Stimulated activated CD4-positive, alpha-beta T cell treated with anti-CD3 and anti-CD28 coated beads, Interleukin-12 subunit alpha, Interleukin-12 subunit beta, amount 100 ng/mL, for 4 hours (primary cell): ENCODE measurements at regions not wholly inside any gene's neighbourhood (a gene's known extent, or its start where the extent isn't known, plus 50 kb on each side); places are given as distances from the start of the nearest gene placed in this dataset.
"Not testable (repeated sequence)": the region's sequence is repeated elsewhere in the genome, so short reads cannot be mapped to it uniquely, and the experiment has no call there.

Source experiments
- DNase-seq: peaks from one replicate; pipeline ENCODE4 v3.0.0-alpha.2; 2020

- no peak for DNase-seq
These were observed 193.7 kb downstream of the TTC39B start for GRCh38 chr9:15113288-15113687.

GRCh38 chr9:15111071-15111470 is 195.9 kb downstream of the TTC39B start:
- DNase-seq: no peak

GRCh38 chr9:15104826-15105420 is 194.7 kb upstream of the FREM1 start:
- peak; percentile 6 for DNase-seq

- no peak for DNase-seq
These were observed 193.1 kb upstream of the FREM1 start for GRCh38 chr9:15103290-15103689.

GRCh38 chr9:15101095-15101494 is 190.9 kb upstream of the FREM1 start:
- no peak for DNase-seq

- DNase-seq: no peak
These were observed 190.3 kb upstream of the FREM1 start for GRCh38 chr9:15100571-15100970.

- no peak for DNase-seq
These were observed 186.7 kb upstream of the FREM1 start for GRCh38 chr9:15096972-15097371.

GRCh38 chr9:15086778-15087324 is 176.6 kb upstream of the FREM1 start:
- DNase-seq: no peak

- DNase-seq: no peak
These were observed 176.0 kb upstream of the FREM1 start for GRCh38 chr9:15086156-15086763.

- no peak for DNase-seq
These were observed 171.0 kb upstream of the FREM1 start for GRCh38 chr9:15081021-15081753.

GRCh38 chr9:15080401-15080800 is 170.2 kb upstream of the FREM1 start:
- DNase-seq: no peak

GRCh38 chr9:15079989-15080388 is 169.8 kb upstream of the FREM1 start:
- no peak for DNase-seq

GRCh38 chr9:15077946-15078729 is 167.9 kb upstream of the FREM1 start:
- no peak for DNase-seq

GRCh38 chr9:15073620-15074019 is 163.4 kb upstream of the FREM1 start:
- DNase-seq: no peak

- no peak for DNase-seq
These were observed 160.5 kb upstream of the FREM1 start for GRCh38 chr9:15070716-15071115.

- no peak for DNase-seq
These were observed 158.9 kb upstream of the FREM1 start for GRCh38 chr9:15069106-15069505.

- DNase-seq: no peak
These were observed 158.0 kb upstream of the FREM1 start for GRCh38 chr9:15068261-15068660.

- no peak for DNase-seq
These were observed 148.8 kb upstream of the FREM1 start for GRCh38 chr9:15059003-15059402.

GRCh38 chr9:15058236-15058635 is 148.0 kb upstream of the FREM1 start:
- DNase-seq: no peak

GRCh38 chr9:15055284-15055683 is 145.1 kb upstream of the FREM1 start:
- DNase-seq: not testable (repeated sequence)

GRCh38 chr9:15048772-15049171 is 138.5 kb upstream of the FREM1 start:
- no peak for DNase-seq

- DNase-seq: no peak
These were observed 136.9 kb upstream of the FREM1 start for GRCh38 chr9:15047028-15047551.

- no peak for DNase-seq
These were observed 123.1 kb upstream of the FREM1 start for GRCh38 chr9:15033316-15033715.
